ENCODE measurements at regions not wholly inside any gene's neighbourhood (a gene's known extent, or its start where the extent isn't known, plus 50 kb on each side); places are given as distances from the start of the nearest gene placed in this dataset.

GRCh38 chr14:55743551-55743950, 163.5 kb downstream of the KTN1 start:
- Histone ChIP-seq H3K4me3 (ENCODE audit: low read depth in 1 of 3, low read length in 3 of 3) (no peak overlapping the region), H3K4me1 (ENCODE audit: control insufficient read depth in 4 of 4, insufficient read depth in 4 of 4, low read length in 3 of 4) (no peaks in the 10 kb centered on the region), H3K27ac (ENCODE audit: low read depth in 1 of 2, low read length in 2 of 2) (no peak overlapping the region), H3K9me3 (ENCODE audit: control insufficient read depth in 4 of 4, low read length in 3 of 4) (no peaks in the 10 kb centered on the region), H3K27me3 (ENCODE audit: control insufficient read depth in 4 of 4, insufficient read depth in 4 of 4, low read length in 3 of 4) (no peaks in the 10 kb centered on the region), H3K36me3 (ENCODE audit: control insufficient read depth in 4 of 4, insufficient read depth in 3 of 4, low read depth in 1 of 4, low read length in 3 of 4) (no peaks in the 10 kb centered on the region), H3K9ac (ENCODE audit: low read depth in 1 of 2, low read length in 2 of 2) (no peak overlapping the region)
- no peak for DNase-seq (ENCODE audit: low spot score)
- 95% methylated on average over 6 of the region's 6 CpGs for WGBS
- TF ChIP-seq ATF3 (IDR thresholded peaks at IDR 0.05): no peak
- TF ChIP-seq RXRA (IDR thresholded peaks at IDR 0.05): no peak
- TF ChIP-seq HNF4A (conservative IDR thresholded peaks at IDR 0.05): no peak
- no peak for TF ChIP-seq ZBTB33 (IDR thresholded peaks at IDR 0.05)
- TF ChIP-seq TAF1 (conservative IDR thresholded peaks at IDR 0.05): no peak
- no peak for TF ChIP-seq MAX (IDR thresholded peaks at IDR 0.05)
- no peak for TF ChIP-seq GABPA (IDR thresholded peaks at IDR 0.05 in 1 of 2, conservative IDR thresholded peaks at IDR 0.05 in 1 of 2)
- TF ChIP-seq NR2F2 (IDR thresholded peaks at IDR 0.05): no peak
- TF ChIP-seq YY1 (IDR thresholded peaks at IDR 0.05): no peak
- TF ChIP-seq REST (IDR thresholded peaks at IDR 0.05): no peak
- TF ChIP-seq CTCF (IDR thresholded peaks at IDR 0.05; ENCODE audit: low read depth, low read length, missing input control): no peak
- no peak for TF ChIP-seq SP1 (IDR thresholded peaks at IDR 0.05)
- TF ChIP-seq FOXA2 (IDR thresholded peaks at IDR 0.05): no peak
- TF ChIP-seq HNF4G (IDR thresholded peaks at IDR 0.05): no peak
- no peak for TF ChIP-seq RAD21 (IDR thresholded peaks at IDR 0.05)
- no peak for TF ChIP-seq FOXA1 (IDR thresholded peaks at IDR 0.05)
- no peak for TF ChIP-seq JUND (IDR thresholded peaks at IDR 0.05)
- TF ChIP-seq EGR1 (IDR thresholded peaks at IDR 0.05; ENCODE audit: low read depth in 2 of 2): no peak

All from liver (tissue), 8 donors.